Activated naive CD4-positive, alpha-beta T cell treated with anti-CD3 and anti-CD28 coated beads, Interleukin-2, amount 50 U/mL, for 72 hours (primary cell): ENCODE measurements at regions not wholly inside any gene's neighbourhood (a gene's known extent, or its start where the extent isn't known, plus 50 kb on each side); places are given as distances from the start of the nearest gene placed in this dataset.
"Not testable (repeated sequence)": the region's sequence is repeated elsewhere in the genome, so short reads cannot be mapped to it uniquely, and the experiment has no call there.

Source experiments
- ATAC-seq, 2 donors: fragments of 150-1000 bp; cut with Tn5 transposase; 2 replicates each; pipeline ENCODE4 v1.10.0; 2021; ENCODE audit warnings: mild to moderate bottlenecking in 2 of 2, moderate library complexity in 2 of 2
- DNase-seq, 2 donors: peaks; one replicate each; pipeline ENCODE4 v3.0.0; 2021 to 2022; ENCODE audit warnings: low spot score in 2 of 2
- H3K27ac Mint-ChIP-seq, 2 donors: one replicate each; pipeline ENCODE4 v1.8.0; 2022; ENCODE audit warnings: mild to moderate bottlenecking in 2 of 2, mixed read lengths in 2 of 2
- H3K36me3 Mint-ChIP-seq, 2 donors: one replicate each; pipeline ENCODE4 v1.8.0; 2022; ENCODE audit warnings: mixed read lengths in 2 of 2
- H3K9me3 Mint-ChIP-seq, 2 donors: one replicate each; pipeline ENCODE4 v1.8.0; 2022; ENCODE audit warnings: mixed read lengths in 2 of 2

DNA sequence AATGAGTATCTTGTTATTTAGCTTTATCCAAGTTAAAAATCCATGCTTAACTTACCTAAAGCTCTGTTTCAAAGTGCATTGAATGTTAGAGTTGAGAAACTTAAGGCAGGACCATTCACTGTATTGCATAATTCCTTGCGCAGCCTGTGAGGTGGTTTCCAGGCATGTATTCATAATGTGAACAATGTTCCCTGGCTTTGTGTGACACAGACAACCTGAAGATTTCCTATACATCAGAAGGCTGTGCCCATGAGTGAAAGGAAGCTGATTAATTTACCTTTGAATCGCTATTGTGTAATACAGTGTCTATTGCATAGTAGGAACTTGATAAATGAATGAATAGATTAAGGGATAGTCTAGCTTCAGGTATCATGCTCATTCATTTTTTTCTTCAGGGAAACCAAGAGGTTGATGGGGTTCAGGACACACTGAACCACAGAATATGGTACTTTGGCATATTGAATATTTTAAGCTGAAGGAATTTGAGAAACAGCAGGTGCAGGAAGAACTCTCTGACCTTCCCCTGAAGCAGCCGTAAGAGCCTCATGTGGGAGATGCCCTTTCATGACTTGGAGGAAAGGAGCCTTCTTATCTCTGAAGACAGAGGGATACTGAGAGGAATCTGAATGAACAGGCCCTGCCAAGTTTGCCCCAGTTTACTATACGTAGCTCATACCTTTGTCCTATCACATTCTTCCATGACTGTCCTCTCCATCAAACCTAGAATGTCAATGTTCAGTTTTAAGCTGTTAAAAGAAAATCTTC, 88.6 kb upstream of the GNG12 start:
- H3K27ac Mint-ChIP-seq = no peak overlapping the region
- ATAC-seq = no peak
- no peaks in the 10 kb centered on the region for H3K9me3 Mint-ChIP-seq

GRCh38 chr1:67919274-67920072, 86.2 kb upstream of the GNG12 start:
- ATAC-seq (no peak), DNase-seq (no peak)
- Mint-ChIP-seq H3K9me3 (peaks cover 0 to 5% of the 10 kb centered on the region in 2 donors), H3K27ac (no peak overlapping the region), H3K36me3 (no peaks in the 10 kb centered on the region)

More for the DNA sequence above, 88.6 kb upstream of the GNG12 start:
- no peaks in the 10 kb centered on the region for H3K36me3 Mint-ChIP-seq
- DNase-seq = no peak

GRCh38 chr1:67918067-67918466, 84.8 kb upstream of the GNG12 start:
- no peaks in the 10 kb centered on the region for H3K36me3 Mint-ChIP-seq
- peaks cover 0 to 5% of the 10 kb centered on the region in 2 donors for H3K9me3 Mint-ChIP-seq
- DNase-seq (no peak), ATAC-seq (no peak)
- no peak overlapping the region for H3K27ac Mint-ChIP-seq

DNA sequence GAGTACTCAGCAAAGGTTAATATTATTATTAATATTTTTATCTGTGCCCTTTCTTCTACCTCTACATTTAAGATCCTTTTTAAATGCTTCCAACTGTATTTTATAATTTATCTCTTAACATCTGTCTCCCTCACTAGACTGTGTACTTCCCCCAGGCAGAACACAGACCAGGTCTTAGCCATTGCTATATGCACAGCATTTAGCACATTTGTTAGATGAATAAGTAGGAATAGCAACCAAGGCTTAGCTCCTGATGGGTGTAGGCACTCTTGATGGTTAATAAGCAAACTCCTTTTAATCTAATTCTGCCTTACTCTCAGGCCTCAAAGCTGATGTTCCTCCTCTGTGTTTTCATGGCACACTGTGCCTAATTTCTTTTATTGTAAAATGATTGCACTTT, 83.7 kb upstream of the GNG12 start:
- peaks cover 0 to 5% of the 10 kb centered on the region in 2 donors for H3K9me3 Mint-ChIP-seq
- DNase-seq (no peak), ATAC-seq (no peak)
- H3K36me3 Mint-ChIP-seq = no peaks in the 10 kb centered on the region
- H3K27ac Mint-ChIP-seq = no peak overlapping the region

DNA sequence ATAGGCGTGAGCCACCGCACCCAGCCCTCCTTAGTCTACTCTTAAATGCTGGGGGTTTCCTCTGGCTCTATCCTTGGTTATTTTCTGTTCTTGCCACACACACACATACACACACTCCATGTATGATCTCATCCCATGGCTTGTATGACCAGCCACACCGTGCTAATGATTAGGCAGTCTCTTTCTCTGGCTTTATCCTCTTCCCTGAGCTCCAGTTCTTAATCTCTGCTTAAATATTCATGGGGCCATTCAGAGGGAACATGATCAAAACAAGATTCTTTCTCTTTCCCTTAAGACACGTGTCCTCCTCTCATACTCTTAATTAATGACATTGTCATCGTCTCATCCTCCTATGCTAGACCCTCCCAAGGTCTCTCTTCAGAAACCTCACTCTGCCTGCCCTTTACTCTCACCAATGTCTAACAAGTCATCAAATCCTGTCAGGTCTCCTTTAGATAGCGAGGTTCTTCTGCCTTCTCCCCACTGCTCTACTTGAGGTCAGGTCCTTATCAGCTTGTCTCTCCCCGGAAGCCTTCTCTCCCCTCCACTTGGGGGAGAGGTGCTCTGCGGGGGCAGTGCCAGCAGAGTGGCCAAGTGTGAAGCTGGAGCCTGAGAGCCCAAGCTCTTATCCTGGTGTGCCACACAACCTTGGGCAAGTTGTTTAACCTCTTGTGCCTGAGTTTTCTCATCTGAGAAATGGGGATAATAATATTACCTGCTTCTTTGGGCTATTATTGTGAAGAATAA, 83.0 kb upstream of the GNG12 start:
- no peak overlapping the region for H3K27ac Mint-ChIP-seq
- no peaks in the 10 kb centered on the region for H3K36me3 Mint-ChIP-seq
- no peak for DNase-seq
- H3K9me3 Mint-ChIP-seq = peaks cover 0 to 5% of the 10 kb centered on the region in 2 donors
- ATAC-seq = no peak

DNA sequence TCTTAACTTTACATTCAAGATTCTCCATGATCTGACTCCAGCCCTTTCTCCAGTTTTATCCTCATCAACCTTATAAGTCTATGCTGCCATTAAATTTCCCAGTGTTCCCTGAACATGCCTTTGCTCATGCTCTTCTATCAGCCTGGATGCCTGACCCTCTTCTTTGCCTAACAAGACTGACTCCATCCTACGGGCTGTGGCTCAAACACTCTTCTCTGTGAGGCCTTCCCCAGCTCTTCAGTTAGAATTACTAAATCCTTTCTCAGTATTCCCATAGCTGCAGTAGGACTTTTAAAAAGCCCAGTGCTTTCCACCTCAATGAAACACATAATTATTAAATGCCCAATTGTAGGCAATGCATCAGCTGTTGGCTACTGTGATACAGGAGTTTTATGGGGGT, 76.5 kb upstream of the GNG12 start:
- ATAC-seq = no peak
- Mint-ChIP-seq H3K27ac (no peak overlapping the region), H3K36me3 (peaks cover 0 to 8% of the 10 kb centered on the region in 2 donors), H3K9me3 (peaks cover 0 to 7% of the 10 kb centered on the region in 2 donors)
- no peak for DNase-seq

DNA sequence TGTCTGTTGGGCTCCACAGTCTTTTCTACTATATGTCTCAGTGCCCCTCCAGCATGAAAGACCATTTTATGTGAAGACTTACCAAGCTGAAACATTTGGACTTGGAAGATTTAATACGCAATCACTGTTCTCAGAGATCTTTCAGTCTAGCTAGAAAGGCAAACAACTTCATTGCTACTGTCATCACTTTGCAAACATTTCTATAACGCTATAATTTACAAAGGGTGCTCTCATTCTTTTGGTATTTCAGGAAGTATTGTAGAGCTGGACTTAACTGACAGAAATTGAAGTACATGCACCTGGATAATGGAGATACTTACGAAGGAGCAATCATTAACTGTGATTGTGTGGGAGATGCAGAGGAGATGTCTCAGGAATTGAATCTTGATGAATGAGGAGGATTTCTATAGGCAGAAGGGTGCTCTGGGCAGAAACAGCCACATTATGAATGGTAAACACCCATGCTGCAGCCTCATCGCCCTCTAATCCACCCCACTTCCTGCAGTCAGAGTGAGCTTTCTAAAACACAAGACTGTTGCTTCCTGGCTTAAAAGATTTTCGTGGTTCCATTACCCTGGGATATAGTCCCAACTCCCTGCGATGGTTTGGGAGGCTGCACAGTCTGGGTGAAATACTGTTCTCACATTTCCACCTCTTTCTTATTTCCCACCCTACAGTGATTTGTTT, 75.1 kb upstream of the GNG12 start:
- no peak for ATAC-seq
- H3K9me3 Mint-ChIP-seq = peaks cover 4 to 13% of the 10 kb centered on the region in 2 donors
- no peak overlapping the region for H3K27ac Mint-ChIP-seq

DNA sequence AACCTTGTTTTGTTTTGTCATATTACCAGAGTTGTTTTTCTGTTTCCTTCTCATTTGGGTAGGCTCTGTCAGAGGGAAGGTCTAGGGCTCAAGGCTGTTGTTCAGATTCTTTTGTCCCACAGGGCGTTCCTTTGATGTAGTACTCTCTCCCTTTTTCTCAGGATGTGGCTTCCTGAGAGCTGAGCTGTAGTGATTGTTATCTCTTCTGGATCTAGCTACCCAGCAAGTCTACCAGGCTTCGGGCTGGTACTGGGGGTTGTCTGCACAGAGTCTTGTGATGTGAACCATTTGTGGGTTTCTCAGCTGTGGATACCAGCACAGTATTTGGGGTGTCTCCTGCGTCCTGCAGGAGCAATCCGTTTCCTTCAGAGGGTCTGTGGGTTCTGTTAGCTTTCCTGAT, 74.2 kb upstream of the GNG12 start:
- H3K36me3 Mint-ChIP-seq, H3K27ac Mint-ChIP-seq, DNase-seq, ATAC-seq: not testable (repeated sequence)
- peaks cover 4 to 13% of the 10 kb centered on the region in 2 donors for H3K9me3 Mint-ChIP-seq

More for the DNA sequence above, 75.1 kb upstream of the GNG12 start:
- no peak for DNase-seq
- peaks cover 0 to 8% of the 10 kb centered on the region in 2 donors for H3K36me3 Mint-ChIP-seq

- H3K9me3 Mint-ChIP-seq = peaks cover 4 to 13% of the 10 kb centered on the region in 2 donors
- not testable (repeated sequence) for H3K36me3 Mint-ChIP-seq, ATAC-seq, DNase-seq, H3K27ac Mint-ChIP-seq
Measured at GRCh38 chr1:67906015-67906414, 72.7 kb upstream of the GNG12 start.

GRCh38 chr1:67902546-67903223, 69.4 kb upstream of the GNG12 start:
- peaks cover 4 to 13% of the 10 kb centered on the region in 2 donors for H3K9me3 Mint-ChIP-seq
- DNase-seq, H3K27ac Mint-ChIP-seq, ATAC-seq, H3K36me3 Mint-ChIP-seq: not testable (repeated sequence)

- no peaks in the 10 kb centered on the region for H3K36me3 Mint-ChIP-seq
- no peak overlapping the region for H3K27ac Mint-ChIP-seq
- peaks cover 0 to 3% of the 10 kb centered on the region in 2 donors for H3K9me3 Mint-ChIP-seq
- DNase-seq = no peak
- no peak for ATAC-seq
Measured at GRCh38 chr1:67898033-67898726, 64.9 kb upstream of the GNG12 start.

- Mint-ChIP-seq H3K36me3 (no peaks in the 10 kb centered on the region), H3K27ac (no peak overlapping the region), H3K9me3 (peaks cover 0 to 3% of the 10 kb centered on the region in 2 donors)
- DNase-seq (no peak), ATAC-seq (no peak)
Measured at GRCh38 chr1:67897270-67897949, 64.1 kb upstream of the GNG12 start.

DNA sequence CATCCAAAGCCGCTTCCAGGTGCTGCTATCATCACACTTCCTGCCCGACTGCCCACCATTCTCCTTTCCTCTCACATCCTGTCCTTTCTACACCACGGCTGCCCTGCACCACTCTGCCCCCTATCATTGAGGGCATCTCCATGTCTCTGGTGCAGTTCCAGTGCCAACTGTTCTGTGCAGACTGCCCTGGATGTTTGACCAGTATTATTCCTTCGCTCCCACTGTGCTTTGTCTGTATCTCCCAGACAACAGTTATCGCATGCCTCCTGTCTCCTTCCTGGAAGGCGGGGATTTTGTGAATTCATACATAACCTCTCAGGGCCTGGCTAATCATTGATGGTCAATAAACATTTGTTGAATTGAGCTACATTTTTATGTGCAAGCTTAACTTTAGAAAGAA, 63.6 kb upstream of the GNG12 start:
- no peaks in the 10 kb centered on the region for H3K36me3 Mint-ChIP-seq
- no peak overlapping the region for H3K27ac Mint-ChIP-seq
- DNase-seq (no peak), ATAC-seq (no peak)
- H3K9me3 Mint-ChIP-seq = peaks cover 0 to 3% of the 10 kb centered on the region in 2 donors

DNA sequence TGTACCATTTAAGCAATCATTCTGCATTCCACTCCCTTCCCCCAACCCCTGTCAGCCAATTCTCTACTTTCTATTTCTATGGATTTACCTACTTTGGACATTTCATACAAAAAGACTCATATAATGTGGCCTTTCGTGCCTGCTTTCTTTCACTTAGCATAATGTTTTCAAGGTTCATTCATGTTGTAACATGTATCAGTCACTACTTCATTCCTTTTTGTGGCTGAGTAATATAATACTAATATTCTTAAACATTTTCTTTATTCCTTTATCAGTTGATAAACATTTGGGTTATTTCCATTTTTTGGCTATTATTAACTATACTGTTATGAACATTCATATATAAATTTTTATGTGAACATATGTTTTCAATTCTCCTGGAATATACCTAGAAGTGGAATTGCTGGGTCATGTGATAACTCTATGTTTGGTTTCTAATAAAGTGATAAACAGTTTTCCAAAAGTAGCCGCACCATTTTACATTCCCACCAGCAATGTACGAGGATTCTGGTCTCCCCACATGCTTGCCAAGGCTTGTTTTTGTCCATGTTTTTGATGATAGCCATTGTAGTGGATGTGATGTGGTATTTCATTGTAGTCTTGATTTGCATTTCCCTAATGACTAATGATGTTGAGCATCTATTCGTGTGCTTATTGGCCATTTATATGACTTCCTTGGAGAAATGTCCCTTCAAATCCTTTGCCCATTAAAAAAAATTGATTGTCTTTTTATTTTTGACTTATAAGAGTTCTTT, 61.9 kb upstream of the GNG12 start:
- H3K9me3 Mint-ChIP-seq = peaks cover 0 to 3% of the 10 kb centered on the region in 2 donors
- no peak overlapping the region for H3K27ac Mint-ChIP-seq
- DNase-seq (no peak), ATAC-seq (no peak)
- H3K36me3 Mint-ChIP-seq = no peaks in the 10 kb centered on the region
